ENCODE measurements at regions not wholly inside any gene's neighbourhood (a gene's known extent, or its start where the extent isn't known, plus 50 kb on each side); places are given as distances from the start of the nearest gene placed in this dataset.

DNA sequence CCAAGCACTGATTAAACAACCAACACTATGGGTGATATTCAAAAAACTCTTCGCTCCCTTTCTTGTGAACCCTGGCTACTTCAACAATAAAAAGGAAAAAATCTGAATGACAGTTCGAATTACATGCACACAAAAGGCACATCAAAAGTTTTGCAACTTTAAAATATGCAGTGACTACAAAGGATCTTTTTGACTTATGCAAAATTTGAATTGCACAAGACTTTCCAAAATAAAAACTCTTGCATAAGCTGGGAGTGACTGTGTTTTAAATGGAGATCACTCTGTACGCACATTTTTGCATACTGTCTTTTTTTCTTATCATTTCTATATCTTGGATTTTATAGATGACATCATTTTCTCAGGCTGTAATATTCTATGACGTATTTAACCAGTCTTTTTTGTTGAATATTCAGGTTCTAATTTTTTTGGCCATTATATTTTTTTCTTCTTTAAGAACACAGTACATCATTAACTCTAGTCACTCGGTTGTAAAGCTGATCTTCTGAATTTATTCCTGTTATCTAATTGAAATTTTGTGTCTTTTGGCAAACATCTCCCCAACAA is 667.6 kb upstream of the TBX3 start:
- H3K27me3 ChIP-seq (replicated peaks in 2 of 5; ENCODE audit: control insufficient read depth in 4 of 5, insufficient read depth in 5 of 5, low read length in 4 of 5) = no peaks in the 10 kb centered on the region
- ChIA-PET POLR2A (no interaction called here), CTCF (no interaction called here)
- H3K9me3 ChIP-seq (ENCODE audit: control extremely low read depth in 1 of 5, control insufficient read depth in 4 of 5, insufficient read depth in 2 of 5, low read depth in 1 of 5, low read length in 4 of 5) = no peaks in the 10 kb centered on the region
- no peak for DNase-seq
- no peaks in the 10 kb centered on the region for H3K4me1 ChIP-seq (ENCODE audit: control extremely low read depth in 1 of 4, control insufficient read depth in 4 of 4, insufficient read depth in 4 of 4, low read length in 3 of 4)
- WGBS (ENCODE audit: insufficient coverage) = 75% methylated on average over 1 of the region's 5 CpGs
- no peak overlapping the region for H3K27ac ChIP-seq (ENCODE audit: insufficient read depth in 1 of 2, low read depth in 1 of 2, low read length in 2 of 2, poor library complexity in 1 of 2, severe bottlenecking in 2 of 2)
- no peaks in the 10 kb centered on the region for H3K36me3 ChIP-seq (ENCODE audit: control insufficient read depth in 4 of 4, insufficient read depth in 4 of 4, low read length in 3 of 4)
- H3K4me3 ChIP-seq (ENCODE audit: control insufficient read depth in 1 of 7, extremely low read depth in 1 of 7, insufficient read depth in 4 of 7, low read depth in 2 of 7, low read length in 6 of 7) = no peak overlapping the region

DNA sequence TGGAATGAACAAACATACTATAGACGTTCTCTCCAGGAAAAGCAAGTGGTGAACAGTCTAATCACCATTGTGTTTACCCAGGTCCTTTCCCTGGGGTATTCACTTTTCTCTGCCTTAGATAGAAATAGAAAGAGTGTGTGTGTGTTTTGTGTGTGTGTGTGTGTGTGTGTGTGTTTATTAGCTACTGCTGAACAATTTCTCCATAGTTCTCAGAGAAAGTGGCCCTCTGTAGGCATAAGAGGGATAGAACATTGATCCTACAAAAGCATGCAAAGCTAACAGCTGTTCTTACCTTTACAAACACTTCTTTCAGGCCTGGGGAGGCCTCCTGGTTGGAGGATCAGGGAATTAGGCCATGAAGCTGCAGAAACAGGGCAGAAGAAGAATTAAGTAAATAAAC is 665.7 kb upstream of the TBX3 start:
- POLR2A ChIA-PET = no interaction called here
- Histone ChIP-seq H3K4me3 (ENCODE audit: control insufficient read depth in 1 of 7, extremely low read depth in 1 of 7, insufficient read depth in 4 of 7, low read depth in 2 of 7, low read length in 6 of 7) (no peak overlapping the region), H3K36me3 (ENCODE audit: control insufficient read depth in 4 of 4, insufficient read depth in 4 of 4, low read length in 3 of 4) (no peaks in the 10 kb centered on the region), H3K4me1 (ENCODE audit: control extremely low read depth in 1 of 4, control insufficient read depth in 4 of 4, insufficient read depth in 4 of 4, low read length in 3 of 4) (no peaks in the 10 kb centered on the region), H3K9me3 (ENCODE audit: control extremely low read depth in 1 of 5, control insufficient read depth in 4 of 5, insufficient read depth in 2 of 5, low read depth in 1 of 5, low read length in 4 of 5) (no peaks in the 10 kb centered on the region), H3K27me3 (replicated peaks in 2 of 5; ENCODE audit: control insufficient read depth in 4 of 5, insufficient read depth in 5 of 5, low read length in 4 of 5) (no peaks in the 10 kb centered on the region), H3K27ac (ENCODE audit: insufficient read depth in 1 of 2, low read depth in 1 of 2, low read length in 2 of 2, poor library complexity in 1 of 2, severe bottlenecking in 2 of 2) (no peak overlapping the region)
- 86% methylated on average over 1 of the region's 1 CpG for WGBS (ENCODE audit: insufficient coverage)
- no peak for DNase-seq
- CTCF ChIA-PET = no interaction called here

DNA sequence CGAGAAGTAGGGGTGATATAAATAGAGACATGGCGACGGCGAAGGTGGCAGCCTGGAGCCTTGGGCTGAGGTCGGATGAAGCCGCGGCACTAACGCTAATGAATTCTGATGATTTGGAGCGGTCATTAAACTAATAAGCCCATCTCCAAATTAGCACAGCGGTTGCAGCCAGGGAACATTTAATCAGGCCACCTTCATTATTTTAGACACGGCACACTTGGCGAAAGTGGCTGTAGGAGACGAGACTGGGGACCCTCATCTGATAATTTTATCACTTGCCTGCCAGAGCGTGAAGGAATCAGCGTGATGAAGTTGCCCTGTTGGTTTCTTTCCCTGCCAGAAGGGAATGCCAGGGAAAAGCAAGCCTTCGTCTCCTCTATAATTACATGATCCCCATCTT is 664.3 kb upstream of the TBX3 start:
- no peak overlapping the region for H3K27ac ChIP-seq (ENCODE audit: insufficient read depth in 1 of 2, low read depth in 1 of 2, low read length in 2 of 2, poor library complexity in 1 of 2, severe bottlenecking in 2 of 2)
- no peak overlapping the region for H3K4me3 ChIP-seq (ENCODE audit: control insufficient read depth in 1 of 7, extremely low read depth in 1 of 7, insufficient read depth in 4 of 7, low read depth in 2 of 7, low read length in 6 of 7)
- H3K27me3 ChIP-seq (replicated peaks in 2 of 5; ENCODE audit: control insufficient read depth in 4 of 5, insufficient read depth in 5 of 5, low read length in 4 of 5) = no peaks in the 10 kb centered on the region
- 96% methylated on average over 13 of the region's 16 CpGs for WGBS (ENCODE audit: insufficient coverage)
- DNase-seq = no peak
- no peaks in the 10 kb centered on the region for H3K9me3 ChIP-seq (ENCODE audit: control extremely low read depth in 1 of 5, control insufficient read depth in 4 of 5, insufficient read depth in 2 of 5, low read depth in 1 of 5, low read length in 4 of 5)
- CTCF ChIA-PET = no interaction called here
- no peaks in the 10 kb centered on the region for H3K36me3 ChIP-seq (ENCODE audit: control insufficient read depth in 4 of 4, insufficient read depth in 4 of 4, low read length in 3 of 4)
- POLR2A ChIA-PET = no interaction called here
- no peaks in the 10 kb centered on the region for H3K4me1 ChIP-seq (ENCODE audit: control extremely low read depth in 1 of 4, control insufficient read depth in 4 of 4, insufficient read depth in 4 of 4, low read length in 3 of 4)

DNA sequence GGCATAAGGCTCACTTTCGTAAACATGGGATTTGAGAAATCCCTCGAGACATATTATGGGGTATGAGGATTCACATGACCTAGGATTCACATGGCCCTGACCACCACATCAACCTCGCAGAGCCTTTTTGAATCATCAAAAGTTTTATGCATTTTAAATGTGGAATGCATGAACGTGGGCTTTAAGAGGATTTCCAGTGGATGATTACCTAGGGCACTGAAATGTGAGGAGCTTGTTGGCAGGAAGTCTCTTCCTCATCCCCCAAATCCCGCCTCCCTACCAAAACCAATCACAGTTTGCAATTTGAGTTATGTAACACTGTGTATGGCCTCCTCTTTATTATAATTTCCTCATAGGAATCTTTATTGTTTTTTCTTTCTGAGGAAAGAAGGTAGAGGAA is 659.6 kb upstream of the TBX3 start:
- no peak overlapping the region for H3K27ac ChIP-seq (ENCODE audit: insufficient read depth in 1 of 2, low read depth in 1 of 2, low read length in 2 of 2, poor library complexity in 1 of 2, severe bottlenecking in 2 of 2)
- CTCF ChIA-PET = no interaction called here
- no peaks in the 10 kb centered on the region for H3K27me3 ChIP-seq (replicated peaks in 2 of 5; ENCODE audit: control insufficient read depth in 4 of 5, insufficient read depth in 5 of 5, low read length in 4 of 5)
- POLR2A ChIA-PET = no interaction called here
- H3K4me1 ChIP-seq (ENCODE audit: control extremely low read depth in 1 of 4, control insufficient read depth in 4 of 4, insufficient read depth in 4 of 4, low read length in 3 of 4) = no peaks in the 10 kb centered on the region
- no peak overlapping the region for H3K4me3 ChIP-seq (ENCODE audit: control insufficient read depth in 1 of 7, extremely low read depth in 1 of 7, insufficient read depth in 4 of 7, low read depth in 2 of 7, low read length in 6 of 7)
- WGBS (ENCODE audit: insufficient coverage) = 100% methylated on average over 1 of the region's 5 CpGs
- DNase-seq = no peak
- no peaks in the 10 kb centered on the region for H3K36me3 ChIP-seq (ENCODE audit: control insufficient read depth in 4 of 4, insufficient read depth in 4 of 4, low read length in 3 of 4)
- no peaks in the 10 kb centered on the region for H3K9me3 ChIP-seq (ENCODE audit: control extremely low read depth in 1 of 5, control insufficient read depth in 4 of 5, insufficient read depth in 2 of 5, low read depth in 1 of 5, low read length in 4 of 5)

DNA sequence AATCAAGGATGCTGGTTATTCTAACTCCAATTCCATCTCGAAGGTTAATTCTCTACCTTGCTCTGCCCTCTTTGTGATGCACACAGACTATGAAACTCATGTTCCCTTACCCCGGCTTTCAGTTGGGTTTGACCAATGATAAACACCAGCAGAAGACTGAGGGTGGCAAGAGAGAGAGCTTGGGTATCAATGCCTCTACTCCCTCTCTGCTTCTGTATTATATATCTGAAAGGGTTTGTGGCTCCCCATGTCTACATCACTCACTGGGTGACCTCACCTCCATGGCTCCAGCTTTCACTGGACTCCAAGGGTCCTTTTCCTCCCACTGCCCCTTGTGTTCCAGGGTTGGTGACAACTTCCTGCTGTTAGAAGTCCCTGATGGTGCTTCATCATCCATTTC is 659.0 kb upstream of the TBX3 start:
- DNase-seq = no peak
- POLR2A ChIA-PET = no interaction called here
- no peaks in the 10 kb centered on the region for H3K36me3 ChIP-seq (ENCODE audit: control insufficient read depth in 4 of 4, insufficient read depth in 4 of 4, low read length in 3 of 4)
- no peaks in the 10 kb centered on the region for H3K4me1 ChIP-seq (ENCODE audit: control extremely low read depth in 1 of 4, control insufficient read depth in 4 of 4, insufficient read depth in 4 of 4, low read length in 3 of 4)
- WGBS (ENCODE audit: insufficient coverage) = 92% methylated on average over 2 of the region's 2 CpGs
- H3K9me3 ChIP-seq (ENCODE audit: control extremely low read depth in 1 of 5, control insufficient read depth in 4 of 5, insufficient read depth in 2 of 5, low read depth in 1 of 5, low read length in 4 of 5) = no peaks in the 10 kb centered on the region
- no peak overlapping the region for H3K4me3 ChIP-seq (ENCODE audit: control insufficient read depth in 1 of 7, extremely low read depth in 1 of 7, insufficient read depth in 4 of 7, low read depth in 2 of 7, low read length in 6 of 7)
- H3K27me3 ChIP-seq (replicated peaks in 2 of 5; ENCODE audit: control insufficient read depth in 4 of 5, insufficient read depth in 5 of 5, low read length in 4 of 5) = no peaks in the 10 kb centered on the region
- CTCF ChIA-PET = no interaction called here
- no peak overlapping the region for H3K27ac ChIP-seq (ENCODE audit: insufficient read depth in 1 of 2, low read depth in 1 of 2, low read length in 2 of 2, poor library complexity in 1 of 2, severe bottlenecking in 2 of 2)

DNA sequence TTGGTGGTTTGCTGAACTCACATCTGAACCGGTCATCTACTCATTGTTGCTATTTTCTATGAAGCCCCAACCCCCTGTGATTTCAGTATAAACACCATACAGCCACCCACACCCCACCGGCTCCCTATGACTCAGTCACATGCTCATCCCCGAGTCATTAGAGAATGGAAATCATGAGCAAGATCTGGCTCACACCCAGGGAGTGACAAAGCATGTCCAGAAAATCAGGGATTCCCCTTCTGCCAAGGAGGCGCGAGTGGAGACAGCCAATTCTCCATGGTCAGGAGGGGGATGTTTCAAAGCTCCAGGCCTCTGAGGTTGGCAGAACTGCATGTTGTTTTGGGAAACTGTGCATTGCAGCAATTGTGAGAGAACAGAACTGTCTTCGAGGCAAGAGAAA is 657.5 kb upstream of the TBX3 start:
- no peak overlapping the region for H3K27ac ChIP-seq (ENCODE audit: insufficient read depth in 1 of 2, low read depth in 1 of 2, low read length in 2 of 2, poor library complexity in 1 of 2, severe bottlenecking in 2 of 2)
- CTCF ChIA-PET = no interaction called here
- POLR2A ChIA-PET = no interaction called here
- no peaks in the 10 kb centered on the region for H3K36me3 ChIP-seq (ENCODE audit: control insufficient read depth in 4 of 4, insufficient read depth in 4 of 4, low read length in 3 of 4)
- WGBS (ENCODE audit: insufficient coverage) = 97% methylated on average over 5 of the region's 6 CpGs
- H3K4me1 ChIP-seq (ENCODE audit: control extremely low read depth in 1 of 4, control insufficient read depth in 4 of 4, insufficient read depth in 4 of 4, low read length in 3 of 4) = no peaks in the 10 kb centered on the region
- H3K27me3 ChIP-seq (replicated peaks in 2 of 5; ENCODE audit: control insufficient read depth in 4 of 5, insufficient read depth in 5 of 5, low read length in 4 of 5) = no peaks in the 10 kb centered on the region
- no peak for DNase-seq
- H3K4me3 ChIP-seq (ENCODE audit: control insufficient read depth in 1 of 7, extremely low read depth in 1 of 7, insufficient read depth in 4 of 7, low read depth in 2 of 7, low read length in 6 of 7) = no peak overlapping the region
- no peaks in the 10 kb centered on the region for H3K9me3 ChIP-seq (ENCODE audit: control extremely low read depth in 1 of 5, control insufficient read depth in 4 of 5, insufficient read depth in 2 of 5, low read depth in 1 of 5, low read length in 4 of 5)

DNA sequence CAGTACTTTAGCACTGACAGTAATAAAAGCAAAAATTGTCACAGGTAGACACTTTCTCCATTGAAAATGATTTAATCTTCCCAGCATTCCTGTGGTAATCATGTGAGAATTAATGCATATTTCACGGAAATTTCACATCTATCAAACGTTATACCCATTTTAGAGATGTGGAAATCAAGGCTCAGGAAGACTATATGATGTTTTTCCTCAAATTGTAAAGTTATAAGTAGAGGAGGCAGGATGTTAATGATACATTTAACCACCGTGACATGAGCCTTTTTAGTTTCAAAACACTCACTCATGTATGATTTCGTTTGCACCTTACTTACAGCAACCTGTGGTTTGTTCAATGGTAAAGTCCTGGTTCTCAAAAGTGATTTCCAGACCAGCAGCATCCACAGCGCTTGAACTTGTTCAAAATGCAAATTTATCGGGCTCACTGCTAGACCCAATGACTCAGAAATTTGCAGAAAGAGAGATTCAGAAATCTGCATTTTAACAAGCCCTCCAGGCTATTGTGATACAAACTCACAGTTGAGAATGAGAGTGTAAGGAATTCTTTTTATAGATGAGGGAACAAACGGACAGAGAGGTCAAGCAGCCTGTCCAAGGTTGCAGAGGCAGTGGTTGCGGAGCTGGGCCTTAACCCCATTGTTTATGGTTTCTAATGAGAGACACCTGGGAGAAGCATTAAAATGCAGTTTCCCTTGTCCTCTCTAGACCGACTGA is 654.8 kb upstream of the TBX3 start:
- H3K36me3 ChIP-seq (ENCODE audit: control insufficient read depth in 4 of 4, insufficient read depth in 4 of 4, low read length in 3 of 4) = no peaks in the 10 kb centered on the region
- CTCF ChIA-PET = no interaction called here
- 78% methylated on average over 7 of the region's 9 CpGs for WGBS (ENCODE audit: insufficient coverage)

More for the DNA sequence above, 654.8 kb upstream of the TBX3 start:
- no peak for DNase-seq
- H3K27ac ChIP-seq (ENCODE audit: insufficient read depth in 1 of 2, low read depth in 1 of 2, low read length in 2 of 2, poor library complexity in 1 of 2, severe bottlenecking in 2 of 2) = no peak overlapping the region
- POLR2A ChIA-PET = no interaction called here
- H3K9me3 ChIP-seq (ENCODE audit: control extremely low read depth in 1 of 5, control insufficient read depth in 4 of 5, insufficient read depth in 2 of 5, low read depth in 1 of 5, low read length in 4 of 5) = no peaks in the 10 kb centered on the region
- no peaks in the 10 kb centered on the region for H3K27me3 ChIP-seq (replicated peaks in 2 of 5; ENCODE audit: control insufficient read depth in 4 of 5, insufficient read depth in 5 of 5, low read length in 4 of 5)
- no peak overlapping the region for H3K4me3 ChIP-seq (ENCODE audit: control insufficient read depth in 1 of 7, extremely low read depth in 1 of 7, insufficient read depth in 4 of 7, low read depth in 2 of 7, low read length in 6 of 7)
- no peaks in the 10 kb centered on the region for H3K4me1 ChIP-seq (ENCODE audit: control extremely low read depth in 1 of 4, control insufficient read depth in 4 of 4, insufficient read depth in 4 of 4, low read length in 3 of 4)
